Parathyroid adenoma (tissue), 2 donors: ENCODE measurements at regions not wholly inside any gene's neighbourhood (a gene's known extent, or its start where the extent isn't known, plus 50 kb on each side); places are given as distances from the start of the nearest gene placed in this dataset.

Source experiments
- H2AFZ ChIP-seq: fragments of 300-600 bp; sonication (generic); one replicate; pipeline ENCODE4 v1.7.0; 2017; ENCODE audit warnings: antibody characterized with exemption, mild to moderate bottlenecking
- H3K27ac ChIP-seq: fragments of 300-600 bp; sonication (generic); one replicate; pipeline ENCODE4 v1.7.0; 2017
- H3K27me3 ChIP-seq: fragments of 300-600 bp; sonication (generic); one replicate; pipeline ENCODE4 v1.7.0; 2017; ENCODE audit warnings: low read length; ENCODE audit not compliant: control insufficient read depth, insufficient read depth
- H3K36me3 ChIP-seq: fragments of 300-600 bp; sonication (generic); one replicate; pipeline ENCODE4 v1.7.0; 2017; ENCODE audit warnings: low read length; ENCODE audit not compliant: control insufficient read depth, insufficient read depth
- H3K4me1 ChIP-seq: fragments of 300-600 bp; sonication (generic); one replicate; pipeline ENCODE4 v1.7.0; 2017; ENCODE audit warnings: control low read depth
- H3K4me2 ChIP-seq: fragments of 300-600 bp; sonication (generic); one replicate; pipeline ENCODE4 v1.7.0; 2017; ENCODE audit warnings: low read length
- H3K4me3 ChIP-seq: fragments of 300-600 bp; sonication (generic); one replicate; pipeline ENCODE4 v1.7.0; 2017; ENCODE audit warnings: low read depth, low read length
- H3K79me2 ChIP-seq: fragments of 300-600 bp; sonication (generic); one replicate; pipeline ENCODE4 v1.7.0; 2017; ENCODE audit warnings: control low read depth
- H3K9ac ChIP-seq: fragments of 300-600 bp; sonication (generic); one replicate; pipeline ENCODE4 v1.7.0; 2017; ENCODE audit warnings: mild to moderate bottlenecking
- H3K9me3 ChIP-seq: fragments of 300-600 bp; sonication (generic); one replicate; pipeline ENCODE4 v1.7.0; 2017; ENCODE audit warnings: low read length; ENCODE audit not compliant: control insufficient read depth
- TF ChIP-seq, protein P1 (sequence below): fragments of 300-600 bp; sonication (generic); IDR thresholded peaks from one replicate; pipeline ENCODE4 v1.7.0; 2017; ENCODE audit warnings: antibody characterized with exemption, mild to moderate bottlenecking
- donor health status: primary hyperparathyroidism.

DNA sequence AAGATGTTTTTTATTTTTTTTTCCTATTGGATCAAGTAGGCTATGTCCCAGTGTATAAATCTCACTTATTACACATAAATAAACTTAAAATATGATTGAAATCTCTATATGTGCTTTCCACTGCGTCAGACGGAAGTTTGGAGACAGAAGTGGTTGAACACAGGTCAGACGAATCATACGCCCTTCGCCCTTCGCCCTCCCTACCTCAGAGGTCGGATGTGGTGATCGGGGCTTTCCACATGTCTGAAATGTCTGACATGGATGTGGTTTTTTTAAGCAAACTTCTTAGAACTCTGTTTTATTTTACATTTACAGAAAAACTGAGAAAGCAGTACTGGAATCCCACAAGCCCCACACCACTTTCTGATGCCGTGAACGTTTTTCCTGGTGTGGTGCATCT lies 344.4 kb downstream of the THBS2 start:
- H3K9ac ChIP-seq = no peak overlapping the region
- no peak overlapping the region for H3K27ac ChIP-seq
- no peaks in the 10 kb centered on the region for H3K9me3 ChIP-seq
- H3K79me2 ChIP-seq = no peaks in the 10 kb centered on the region
- no peak overlapping the region for H3K4me2 ChIP-seq
- H3K27me3 ChIP-seq = no peaks in the 10 kb centered on the region
- H3K36me3 ChIP-seq = no peaks in the 10 kb centered on the region
- TF ChIP-seq, protein P1, sequence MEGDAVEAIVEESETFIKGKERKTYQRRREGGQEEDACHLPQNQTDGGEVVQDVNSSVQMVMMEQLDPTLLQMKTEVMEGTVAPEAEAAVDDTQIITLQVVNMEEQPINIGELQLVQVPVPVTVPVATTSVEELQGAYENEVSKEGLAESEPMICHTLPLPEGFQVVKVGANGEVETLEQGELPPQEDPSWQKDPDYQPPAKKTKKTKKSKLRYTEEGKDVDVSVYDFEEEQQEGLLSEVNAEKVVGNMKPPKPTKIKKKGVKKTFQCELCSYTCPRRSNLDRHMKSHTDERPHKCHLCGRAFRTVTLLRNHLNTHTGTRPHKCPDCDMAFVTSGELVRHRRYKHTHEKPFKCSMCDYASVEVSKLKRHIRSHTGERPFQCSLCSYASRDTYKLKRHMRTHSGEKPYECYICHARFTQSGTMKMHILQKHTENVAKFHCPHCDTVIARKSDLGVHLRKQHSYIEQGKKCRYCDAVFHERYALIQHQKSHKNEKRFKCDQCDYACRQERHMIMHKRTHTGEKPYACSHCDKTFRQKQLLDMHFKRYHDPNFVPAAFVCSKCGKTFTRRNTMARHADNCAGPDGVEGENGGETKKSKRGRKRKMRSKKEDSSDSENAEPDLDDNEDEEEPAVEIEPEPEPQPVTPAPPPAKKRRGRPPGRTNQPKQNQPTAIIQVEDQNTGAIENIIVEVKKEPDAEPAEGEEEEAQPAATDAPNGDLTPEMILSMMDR = no peak
- H2AFZ ChIP-seq = no peak overlapping the region
- no peaks in the 10 kb centered on the region for H3K4me1 ChIP-seq
- no peak overlapping the region for H3K4me3 ChIP-seq

DNA sequence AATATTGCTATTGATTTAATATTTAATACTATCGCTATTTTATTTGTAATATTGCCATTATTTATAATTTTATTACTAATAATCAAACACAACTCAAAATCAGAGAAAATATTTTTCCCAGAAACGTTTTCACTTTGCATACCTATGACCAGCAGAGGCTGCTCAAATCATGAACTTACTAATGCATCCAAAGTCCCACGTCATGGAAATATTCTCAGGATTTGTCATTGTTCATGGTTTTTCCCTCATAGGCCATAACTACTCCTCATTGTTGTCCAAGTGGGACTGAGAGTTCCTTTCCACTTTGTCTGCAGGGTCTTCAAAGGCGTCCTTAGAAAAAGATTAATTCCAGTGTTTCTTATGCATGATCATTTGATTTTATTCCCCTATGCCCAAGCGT lies 344.8 kb downstream of the THBS2 start:
- no peak overlapping the region for H3K4me2 ChIP-seq
- no peak overlapping the region for H3K4me3 ChIP-seq
- H3K9ac ChIP-seq = no peak overlapping the region
- TF ChIP-seq, protein P1 = no peak
- no peaks in the 10 kb centered on the region for H3K36me3 ChIP-seq
- no peak overlapping the region for H3K27ac ChIP-seq
- H3K27me3 ChIP-seq = no peaks in the 10 kb centered on the region
- no peaks in the 10 kb centered on the region for H3K79me2 ChIP-seq
- no peaks in the 10 kb centered on the region for H3K4me1 ChIP-seq
- H3K9me3 ChIP-seq = no peaks in the 10 kb centered on the region
- no peak overlapping the region for H2AFZ ChIP-seq

DNA sequence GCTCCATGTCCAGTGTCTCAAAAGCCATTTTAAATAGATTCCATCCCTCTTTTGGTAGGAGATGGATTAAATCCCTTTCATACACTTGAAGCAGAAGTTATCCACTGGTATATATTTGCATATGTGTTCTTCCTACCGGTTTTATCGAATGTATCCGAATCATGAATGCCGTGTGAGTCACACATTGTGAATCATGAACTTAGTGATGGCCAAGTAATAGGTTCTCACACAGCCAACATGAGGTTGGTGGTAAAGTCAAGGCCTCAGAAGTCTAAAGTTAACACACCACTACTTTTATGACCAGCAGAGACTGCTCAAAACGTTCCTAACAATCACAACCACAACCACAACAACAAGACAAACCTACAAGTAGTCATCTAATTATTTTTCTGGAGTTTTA lies 345.5 kb downstream of the THBS2 start:
- H3K9ac ChIP-seq = no peak overlapping the region
- H3K36me3 ChIP-seq = no peaks in the 10 kb centered on the region
- no peaks in the 10 kb centered on the region for H3K9me3 ChIP-seq

DNA sequence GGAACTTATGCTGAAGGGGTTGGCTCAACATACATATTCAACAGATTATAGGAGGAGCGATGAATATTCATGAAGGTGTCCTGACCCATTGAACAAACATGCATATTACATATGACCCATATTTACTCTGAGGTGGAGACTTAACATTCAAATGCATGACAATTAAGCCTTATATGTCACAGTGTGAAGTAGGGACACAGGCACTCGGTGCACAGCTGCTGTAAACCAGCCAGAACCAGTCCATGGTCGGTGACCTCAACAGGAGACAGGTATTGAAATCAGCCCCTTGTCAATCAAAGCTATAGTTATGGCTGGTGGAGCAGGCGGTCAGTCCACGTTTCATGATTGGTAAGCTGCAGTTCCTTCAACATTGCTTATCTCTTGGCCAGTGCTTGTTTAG lies 347.3 kb downstream of the THBS2 start:
- H3K4me3 ChIP-seq = no peak overlapping the region
- no peak overlapping the region for H2AFZ ChIP-seq
- no peak overlapping the region for H3K4me2 ChIP-seq
- no peaks in the 10 kb centered on the region for H3K27me3 ChIP-seq
- no peak overlapping the region for H3K27ac ChIP-seq
- no peaks in the 10 kb centered on the region for H3K79me2 ChIP-seq
- TF ChIP-seq, protein P1 = no peak
- H3K9ac ChIP-seq = no peak overlapping the region
- no peaks in the 10 kb centered on the region for H3K36me3 ChIP-seq
- H3K9me3 ChIP-seq = no peaks in the 10 kb centered on the region
- no peaks in the 10 kb centered on the region for H3K4me1 ChIP-seq

More for the DNA sequence above, 345.5 kb downstream of the THBS2 start:
- no peak overlapping the region for H3K27ac ChIP-seq
- TF ChIP-seq, protein P1 = no peak
- no peak overlapping the region for H3K4me2 ChIP-seq
- no peaks in the 10 kb centered on the region for H3K79me2 ChIP-seq
- H3K27me3 ChIP-seq = no peaks in the 10 kb centered on the region
- H2AFZ ChIP-seq = no peak overlapping the region
- H3K4me1 ChIP-seq = no peaks in the 10 kb centered on the region
- H3K4me3 ChIP-seq = no peak overlapping the region

DNA sequence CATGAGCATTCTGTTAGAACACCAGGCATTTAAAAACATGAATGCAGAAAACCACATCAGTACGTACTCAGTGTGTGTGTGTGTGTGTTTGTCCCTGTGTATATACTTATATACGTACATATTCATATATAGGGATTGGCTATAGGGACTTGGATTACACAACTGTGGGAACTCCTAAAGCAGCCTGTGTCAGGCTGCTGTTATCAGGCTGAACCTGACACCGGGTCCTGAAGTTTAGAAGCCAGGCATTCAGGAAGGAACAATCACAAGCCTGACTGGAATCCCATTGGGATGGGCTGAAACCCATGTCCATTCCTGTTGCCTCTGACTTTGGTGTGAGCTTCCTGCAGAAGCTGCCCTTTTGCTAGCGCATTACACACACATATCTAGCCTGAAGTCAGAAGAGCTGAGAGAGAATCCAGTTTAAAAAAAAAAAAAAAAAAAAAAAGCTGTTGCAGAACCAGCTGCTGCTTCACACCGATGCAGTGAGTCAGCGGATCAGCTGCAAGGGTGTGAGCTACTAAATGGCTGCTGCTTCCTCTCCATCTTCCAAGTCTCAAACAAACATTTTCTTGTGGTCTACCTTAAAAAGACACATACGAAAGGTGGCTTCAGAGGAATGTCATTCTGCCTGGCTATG lies 348.1 kb downstream of the THBS2 start:
- no peak overlapping the region for H3K27ac ChIP-seq
- TF ChIP-seq, protein P1 = no peak

More for the DNA sequence above, 348.1 kb downstream of the THBS2 start:
- H3K27me3 ChIP-seq = no peaks in the 10 kb centered on the region
- no peaks in the 10 kb centered on the region for H3K36me3 ChIP-seq
- no peaks in the 10 kb centered on the region for H3K79me2 ChIP-seq
- no peak overlapping the region for H3K4me2 ChIP-seq
- H3K4me1 ChIP-seq = no peaks in the 10 kb centered on the region
- H3K9ac ChIP-seq = no peak overlapping the region
- H3K9me3 ChIP-seq = no peaks in the 10 kb centered on the region
- H2AFZ ChIP-seq = no peak overlapping the region
- H3K4me3 ChIP-seq = no peak overlapping the region
